Spleen (tissue), 7 donors: ENCODE measurements at regions not wholly inside any gene's neighbourhood (a gene's known extent, or its start where the extent isn't known, plus 50 kb on each side); places are given as distances from the start of the nearest gene placed in this dataset.

ENCODE experiments used
- CTCF ChIP-seq, 11 experiments: fragments of 200-600 bp in 7 of 11; fragments of 450-650 bp in 4 of 11; sonication (generic) in 4 of 11; IDR thresholded peaks in 8 of 11; conservative IDR thresholded peaks in 3 of 11; 1 replicate in 7 of 11; 2 replicates in 4 of 11; pipeline versions ENCODE4 v1.4.0 to v1.8.0; 2016 to 2021; ENCODE audit warnings: antibody characterized with exemption in 11 of 11, inconsistent platforms in 4 of 11, mild to moderate bottlenecking in 1 of 11
- POLR2A ChIP-seq, 3 donors: fragments of 450-650 bp; IDR thresholded peaks; one replicate each; pipeline ENCODE4 v1.5.1; 2017; ENCODE audit warnings: antibody characterized with exemption in 3 of 3, mild to moderate bottlenecking in 1 of 3
- donor health status: DM: no; HTN: no; CAD: no; lungs with moderate emphysema.
- donor health status: DM: no; HTN: no; CAD: no.
- donor health status: DM: no; HTN: no; CAD: no.

- TF ChIP-seq CTCF (IDR thresholded peaks at IDR 0.05 in 8 of 11, conservative IDR thresholded peaks at IDR 0.05 in 3 of 11) (no peak), POLR2A (IDR thresholded peaks at IDR 0.05) (no peak)
Measured at GRCh38 chr15:96538491-96538890, 208.0 kb downstream of the NR2F2 start.
